Cerebellar nuclear complex (tissue), 1 donor: ENCODE measurements at regions not wholly inside any gene's neighbourhood (a gene's known extent, or its start where the extent isn't known, plus 50 kb on each side); places are given as distances from the start of the nearest gene placed in this dataset.

Experiments
- DNase-seq, 2 experiments: peaks; one replicate each; lab custom pipeline; 2025; lab: John Stamatoyannopoulos, UW

- DNase-seq, result no peak
Observed at GRCh38 chr17:72208832-72209231, 88.0 kb downstream of the SOX9 start.

- DNase-seq, result no peak
Observed at GRCh38 chr17:72212041-72212440, 91.2 kb downstream of the SOX9 start.

GRCh38 chr17:72215490-72215889 lies 94.7 kb downstream of the SOX9 start:
- no peak for DNase-seq

- DNase-seq, result no peak
Observed at GRCh38 chr17:72215928-72216327, 95.1 kb downstream of the SOX9 start.

- DNase-seq, result no peak
Observed at GRCh38 chr17:72219137-72219823, 98.5 kb downstream of the SOX9 start.

- no peak for DNase-seq
Observed at GRCh38 chr17:72219824-72220493, 99.1 kb downstream of the SOX9 start.

- no peak for DNase-seq
Observed at GRCh38 chr17:72222661-72223380, 102.0 kb downstream of the SOX9 start.

- no peak for DNase-seq
Observed at GRCh38 chr17:72223866-72224291, 103.1 kb downstream of the SOX9 start.

- no peak for DNase-seq
Observed at GRCh38 chr17:72226322-72226721, 105.5 kb downstream of the SOX9 start.

GRCh38 chr17:72233986-72234385 lies 113.2 kb downstream of the SOX9 start:
- no peak for DNase-seq

- no peak for DNase-seq
Observed at GRCh38 chr17:72234985-72235384, 114.2 kb downstream of the SOX9 start.

- DNase-seq, result no peak
Observed at GRCh38 chr17:72236980-72237633, 116.3 kb downstream of the SOX9 start.

- no peak for DNase-seq
Observed at GRCh38 chr17:72238157-72238673, 117.4 kb downstream of the SOX9 start.

GRCh38 chr17:72239548-72239947 lies 118.7 kb downstream of the SOX9 start:
- DNase-seq, result no peak

- no peak for DNase-seq
Observed at GRCh38 chr17:72240333-72240732, 119.5 kb downstream of the SOX9 start.

GRCh38 chr17:72244494-72244893 lies 123.7 kb downstream of the SOX9 start:
- DNase-seq, result no peak

- DNase-seq, result no peak
Observed at GRCh38 chr17:72244956-72245355, 124.1 kb downstream of the SOX9 start.

GRCh38 chr17:72249441-72249840 lies 128.6 kb downstream of the SOX9 start:
- no peak for DNase-seq

GRCh38 chr17:72250206-72250605 lies 129.4 kb downstream of the SOX9 start:
- no peak for DNase-seq

- DNase-seq, result no peak
Observed at GRCh38 chr17:72253597-72253996, 132.8 kb downstream of the SOX9 start.

GRCh38 chr17:72254808-72255449 lies 134.1 kb downstream of the SOX9 start:
- no peak for DNase-seq

- DNase-seq, result no peak
Observed at GRCh38 chr17:72255481-72255880, 134.7 kb downstream of the SOX9 start.
